Neural progenitor cell (in vitro differentiated cells): ENCODE measurements at regions not wholly inside any gene's neighbourhood (a gene's known extent, or its start where the extent isn't known, plus 50 kb on each side); places are given as distances from the start of the nearest gene placed in this dataset.

Experiments used
- EZH2phosphoT487 ChIP-seq: fragments of 200-600 bp; sonication (generic); IDR thresholded peaks from 2 replicates; pipeline ENCODE4 v1.6.1; 2017; ENCODE audit warnings: antibody characterized with exemption
- TF ChIP-seq, protein P1 (sequence below): fragments of 200-600 bp; sonication (generic); IDR thresholded peaks from 2 replicates; pipeline ENCODE4 v1.5.1; 2017; ENCODE audit warnings: antibody characterized with exemption, mild to moderate bottlenecking

DNA sequence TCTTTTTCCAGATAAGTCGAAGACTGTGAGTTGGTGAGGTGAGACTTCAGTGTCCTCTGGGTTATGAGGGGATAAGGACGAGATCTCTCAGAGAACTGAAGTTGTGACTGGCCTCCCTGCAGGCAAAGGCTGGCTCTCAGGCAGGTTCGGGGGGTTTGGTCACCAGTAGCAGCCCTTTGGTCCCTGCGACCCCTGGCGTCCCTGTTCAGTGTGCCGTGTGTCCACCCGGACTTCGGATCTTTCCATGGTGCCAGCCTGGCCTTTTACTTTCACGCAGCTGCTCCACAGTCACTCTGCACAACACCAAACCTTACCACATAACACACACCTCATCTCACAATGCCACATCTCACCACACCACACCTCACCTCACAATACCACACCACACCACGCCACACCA is 131.9 kb downstream of the ERMARD start:
- TF ChIP-seq, protein P1, sequence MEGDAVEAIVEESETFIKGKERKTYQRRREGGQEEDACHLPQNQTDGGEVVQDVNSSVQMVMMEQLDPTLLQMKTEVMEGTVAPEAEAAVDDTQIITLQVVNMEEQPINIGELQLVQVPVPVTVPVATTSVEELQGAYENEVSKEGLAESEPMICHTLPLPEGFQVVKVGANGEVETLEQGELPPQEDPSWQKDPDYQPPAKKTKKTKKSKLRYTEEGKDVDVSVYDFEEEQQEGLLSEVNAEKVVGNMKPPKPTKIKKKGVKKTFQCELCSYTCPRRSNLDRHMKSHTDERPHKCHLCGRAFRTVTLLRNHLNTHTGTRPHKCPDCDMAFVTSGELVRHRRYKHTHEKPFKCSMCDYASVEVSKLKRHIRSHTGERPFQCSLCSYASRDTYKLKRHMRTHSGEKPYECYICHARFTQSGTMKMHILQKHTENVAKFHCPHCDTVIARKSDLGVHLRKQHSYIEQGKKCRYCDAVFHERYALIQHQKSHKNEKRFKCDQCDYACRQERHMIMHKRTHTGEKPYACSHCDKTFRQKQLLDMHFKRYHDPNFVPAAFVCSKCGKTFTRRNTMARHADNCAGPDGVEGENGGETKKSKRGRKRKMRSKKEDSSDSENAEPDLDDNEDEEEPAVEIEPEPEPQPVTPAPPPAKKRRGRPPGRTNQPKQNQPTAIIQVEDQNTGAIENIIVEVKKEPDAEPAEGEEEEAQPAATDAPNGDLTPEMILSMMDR = no peak
- TF ChIP-seq EZH2phosphoT487 = no peak
